Endothelial cell of umbilical vein (primary cell): ENCODE measurements at regions not wholly inside any gene's neighbourhood (a gene's known extent, or its start where the extent isn't known, plus 50 kb on each side); places are given as distances from the start of the nearest gene placed in this dataset.

Experiments
- CTCF ChIP-seq, 2 donors: IDR thresholded peaks; 1 replicate in 1 of 2; 2 replicates in 1 of 2; pipeline ENCODE4 v1.5.1; 2011; ENCODE audit warnings: low read length in 2 of 2, mild to moderate bottlenecking in 2 of 2, moderate library complexity in 2 of 2, control low read depth in 1 of 2, inconsistent platforms in 1 of 2, low read depth in 1 of 2; ENCODE audit not compliant: insufficient read depth in 1 of 2; ENCODE audit errors: extremely low read depth in 1 of 2
- EZH2 ChIP-seq: IDR thresholded peaks from 2 replicates; pipeline ENCODE4 v1.6.1; 2012; ENCODE audit warnings: borderline replicate concordance, low read depth, mild to moderate bottlenecking, moderate library complexity, low read length, inconsistent platforms; ENCODE audit not compliant: severe bottlenecking
- FOS ChIP-seq: IDR thresholded peaks from 2 replicates; pipeline ENCODE4 v1.6.1; 2011; ENCODE audit warnings: mild to moderate bottlenecking, low read length, moderate library complexity, borderline replicate concordance; ENCODE audit not compliant: insufficient read depth
- GATA2 ChIP-seq: IDR thresholded peaks from 2 replicates; pipeline ENCODE4 v1.7.0; 2011; ENCODE audit warnings: low read depth, mild to moderate bottlenecking, moderate library complexity, mixed read lengths, low read length; ENCODE audit not compliant: insufficient read length, insufficient read depth
- JUN ChIP-seq: IDR thresholded peaks from 2 replicates; pipeline ENCODE4 v1.6.1; 2011; ENCODE audit warnings: borderline replicate concordance, low read depth; ENCODE audit not compliant: insufficient read length, insufficient read depth
- MYC ChIP-seq: IDR thresholded peaks from one replicate; pipeline ENCODE4 v1.6.1; 2011; ENCODE audit warnings: mild to moderate bottlenecking, low read depth, low read length
- POLR2A ChIP-seq: IDR thresholded peaks from 2 replicates; pipeline ENCODE4 v1.6.1; 2012; ENCODE audit warnings: low read depth, mild to moderate bottlenecking, control low read depth, low read length
- POLR2AphosphoS5 ChIP-seq: IDR thresholded peaks from 2 replicates; pipeline ENCODE4 v1.6.1; 2012; ENCODE audit warnings: low read depth, mild to moderate bottlenecking, control low read depth, low read length, moderate library complexity; ENCODE audit not compliant: insufficient read depth
- TF ChIP-seq, protein P1 (sequence below): IDR thresholded peaks from 2 replicates; pipeline ENCODE4 v1.6.1; 2011; ENCODE audit not compliant: insufficient read depth, insufficient read length

- TF ChIP-seq CTCF (IDR thresholded peaks at IDR 0.05; ENCODE audit: extremely low read depth in 1 of 2, insufficient read depth in 1 of 2, low read depth in 1 of 2, low read length in 2 of 2): no peak
- no peak for TF ChIP-seq FOS
- no peak for TF ChIP-seq POLR2AphosphoS5
- no peak for TF ChIP-seq POLR2A
- TF ChIP-seq EZH2: no peak
- TF ChIP-seq MYC: no peak
- TF ChIP-seq, protein P1, sequence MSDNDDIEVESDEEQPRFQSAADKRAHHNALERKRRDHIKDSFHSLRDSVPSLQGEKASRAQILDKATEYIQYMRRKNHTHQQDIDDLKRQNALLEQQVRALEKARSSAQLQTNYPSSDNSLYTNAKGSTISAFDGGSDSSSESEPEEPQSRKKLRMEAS: no peak
- no peak for TF ChIP-seq JUN
- no peak for TF ChIP-seq GATA2
Measured at GRCh38 chr22:49306632-49307480, 520.8 kb downstream of the BRD1 start.
